ENCODE measurements at regions not wholly inside any gene's neighbourhood (a gene's known extent, or its start where the extent isn't known, plus 50 kb on each side); places are given as distances from the start of the nearest gene placed in this dataset.

- no peak for ATAC-seq
Measured at GRCh38 chr7:106811472-106811871, 53.6 kb upstream of the PIK3CG start.

GRCh38 chr7:106812027-106812643 lies 52.9 kb upstream of the PIK3CG start:
- no peak for ATAC-seq

- ATAC-seq, result no peak
Measured at GRCh38 chr7:106813705-106814305, 51.3 kb upstream of the PIK3CG start.

GRCh38 chr7:106814887-106815286 lies 50.2 kb upstream of the PIK3CG start:
- ATAC-seq, result no peak

Measured in esophagus mucosa (tissue), 1 donor.